NT2/D1 (cell line): ENCODE measurements at regions not wholly inside any gene's neighbourhood (a gene's known extent, or its start where the extent isn't known, plus 50 kb on each side); places are given as distances from the start of the nearest gene placed in this dataset.

Experiments used
- DNase-seq: peaks from one replicate; pipeline ENCODE4 v3.0.0-alpha.2; 2011; ENCODE audit warnings: low read depth, low spot score
- H3K27me3 ChIP-seq: 2 replicates; pipeline ENCODE4 v1.6.0; 2011; ENCODE audit warnings: mild to moderate bottlenecking; ENCODE audit not compliant: insufficient read length, insufficient read depth
- H3K36me3 ChIP-seq: 2 replicates; pipeline ENCODE4 v1.6.1; 2011; ENCODE audit warnings: mild to moderate bottlenecking, low read length, mixed read lengths; ENCODE audit not compliant: insufficient read depth, insufficient read length
- H3K4me1 ChIP-seq: 2 replicates; pipeline ENCODE4 v1.5.1; 2011; ENCODE audit not compliant: insufficient read depth, insufficient read length
- H3K4me3 ChIP-seq: 2 replicates; pipeline ENCODE4 v1.5.1; 2011; ENCODE audit warnings: low read depth; ENCODE audit not compliant: insufficient read length
- H3K9ac ChIP-seq: 2 replicates; pipeline ENCODE4 v1.6.0; 2011; ENCODE audit warnings: low read depth; ENCODE audit not compliant: insufficient read length
- H3K9me3 ChIP-seq: 2 replicates; pipeline ENCODE4 v1.5.1; 2011; ENCODE audit warnings: mild to moderate bottlenecking, low read length; ENCODE audit not compliant: insufficient read depth
- SUZ12 ChIP-seq: IDR thresholded peaks from 2 replicates; pipeline ENCODE4 v1.6.1; 2011; ENCODE audit not compliant: insufficient read length, insufficient read depth; ENCODE audit errors: extremely low read depth
- YY1 ChIP-seq: IDR thresholded peaks from 2 replicates; pipeline ENCODE4 v1.6.1; 2011; ENCODE audit not compliant: insufficient read length, insufficient read depth
- ZNF274 ChIP-seq: IDR thresholded peaks from 2 replicates; pipeline ENCODE4 v1.6.1; 2011; ENCODE audit warnings: mild to moderate bottlenecking, low read depth, low read length

DNA sequence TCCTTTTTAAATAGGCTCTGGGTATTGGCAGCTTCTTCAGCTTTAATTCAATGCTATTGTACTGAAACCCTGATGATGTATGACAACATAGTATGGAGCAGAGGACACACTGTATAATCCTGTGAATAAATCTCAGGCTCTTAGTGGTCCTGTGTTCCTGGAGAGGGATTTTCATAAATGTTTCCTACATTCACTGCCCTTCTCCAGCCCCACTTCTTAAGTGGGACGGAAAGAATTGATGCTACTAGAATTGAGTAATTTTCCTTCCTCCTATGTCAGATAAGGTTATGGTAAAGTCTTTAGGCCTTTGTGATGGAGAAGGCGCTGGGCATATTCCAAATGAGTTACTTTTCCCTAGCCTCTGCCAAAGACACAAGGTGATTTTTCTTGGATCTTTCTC is 779.4 kb downstream of the TNS3 start:
- Histone ChIP-seq H3K27me3 (no peaks in the 10 kb centered on the region), H3K4me3 (no peak overlapping the region), H3K4me1 (no peaks in the 10 kb centered on the region), H3K36me3 (no peaks in the 10 kb centered on the region), H3K9me3 (no peaks in the 10 kb centered on the region), H3K9ac (no peak overlapping the region)
- no peak for TF ChIP-seq SUZ12
- TF ChIP-seq YY1, result no peak
- no peak for TF ChIP-seq ZNF274
- no peak for DNase-seq

- H3K4me3 ChIP-seq, result no peak overlapping the region
- no peak for TF ChIP-seq SUZ12
- TF ChIP-seq YY1, result no peak
- TF ChIP-seq ZNF274, result no peak
- no peaks in the 10 kb centered on the region for H3K27me3 ChIP-seq
- no peaks in the 10 kb centered on the region for H3K36me3 ChIP-seq
- H3K4me1 ChIP-seq, result no peaks in the 10 kb centered on the region
- no peak overlapping the region for H3K9ac ChIP-seq
- DNase-seq, result peak; percentile 48
- 0 out of 2 replicates have a peak, but pooled peaks cover 4% of the 10 kb centered on the region for H3K9me3 ChIP-seq
Measured at GRCh38 chr7:46791188-46791587, 790.7 kb downstream of the TNS3 start.

GRCh38 chr7:46786995-46787394 is 794.9 kb downstream of the TNS3 start:
- Histone ChIP-seq H3K4me1 (no peaks in the 10 kb centered on the region), H3K27me3 (no peaks in the 10 kb centered on the region), H3K9ac (no peak overlapping the region), H3K36me3 (no peaks in the 10 kb centered on the region), H3K4me3 (no peak overlapping the region), H3K9me3 (no peaks in the 10 kb centered on the region)
- no peak for DNase-seq
- TF ChIP-seq SUZ12, result no peak
- TF ChIP-seq ZNF274, result no peak
- TF ChIP-seq YY1, result no peak

GRCh38 chr7:46786221-46786954 is 795.5 kb downstream of the TNS3 start:
- no peaks in the 10 kb centered on the region for H3K4me1 ChIP-seq
- no peaks in the 10 kb centered on the region for H3K9me3 ChIP-seq
- no peak for DNase-seq
- H3K9ac ChIP-seq, result no peak overlapping the region
- no peaks in the 10 kb centered on the region for H3K27me3 ChIP-seq
- H3K36me3 ChIP-seq, result no peaks in the 10 kb centered on the region
- no peak for TF ChIP-seq SUZ12
- no peak for TF ChIP-seq ZNF274
- TF ChIP-seq YY1, result no peak
- H3K4me3 ChIP-seq, result no peak overlapping the region

GRCh38 chr7:46784732-46785131 is 797.2 kb downstream of the TNS3 start:
- H3K9ac ChIP-seq, result no peak overlapping the region

DNA sequence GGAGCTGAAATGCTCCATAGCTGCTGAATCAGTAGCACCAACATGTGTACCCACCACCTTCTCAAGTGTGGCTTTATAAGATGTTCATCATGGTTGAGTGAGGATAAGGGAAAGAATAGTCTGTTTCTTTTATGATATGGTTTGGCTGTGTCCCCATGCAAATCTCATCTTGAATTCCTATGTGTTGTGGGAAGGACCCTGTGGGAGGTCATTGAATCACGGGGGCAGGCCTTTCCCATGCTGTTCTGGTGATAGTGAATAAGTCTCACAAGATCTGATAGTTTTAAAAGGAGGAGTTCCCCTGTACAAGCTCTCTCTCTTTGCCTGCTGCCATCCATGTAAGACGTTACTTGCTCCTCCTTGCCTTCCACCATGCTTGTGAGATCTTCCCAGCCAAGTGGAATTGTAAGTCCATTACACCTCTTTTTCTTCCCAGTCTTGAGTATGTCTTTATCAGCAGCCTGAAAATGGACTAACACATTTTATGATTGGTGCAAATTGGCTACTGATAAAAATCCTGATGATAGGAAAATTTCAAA is 799.9 kb downstream of the TNS3 start:
- no peak overlapping the region for H3K9ac ChIP-seq
- DNase-seq, result no peak

More at GRCh38 chr7:46784732-46785131, 797.2 kb downstream of the TNS3 start:
- TF ChIP-seq YY1, result no peak
- no peak for TF ChIP-seq SUZ12
- TF ChIP-seq ZNF274, result no peak
- Histone ChIP-seq H3K36me3 (no peaks in the 10 kb centered on the region), H3K4me1 (no peaks in the 10 kb centered on the region), H3K27me3 (no peaks in the 10 kb centered on the region), H3K4me3 (no peak overlapping the region), H3K9me3 (no peaks in the 10 kb centered on the region)
- no peak for DNase-seq

DNA sequence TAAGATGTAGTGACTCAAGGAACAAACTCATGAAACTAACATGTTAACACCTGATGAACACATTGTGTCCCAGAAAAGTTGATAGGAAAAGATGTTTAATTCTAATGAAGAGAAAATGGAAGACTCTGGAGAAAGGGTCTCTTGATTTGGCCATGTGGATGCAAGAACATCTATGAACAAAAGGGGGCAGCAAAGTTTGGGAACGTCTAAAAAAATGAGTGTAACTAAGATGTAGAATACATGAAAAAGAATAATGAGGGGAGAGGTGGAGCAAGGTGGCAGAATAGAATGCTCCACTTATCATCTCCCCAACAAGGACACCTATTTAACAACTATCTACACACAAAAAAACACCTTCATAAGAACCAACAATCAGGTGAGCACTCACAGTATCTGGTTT is 805.1 kb downstream of the TNS3 start:
- no peak overlapping the region for H3K9ac ChIP-seq
- H3K27me3 ChIP-seq, result no peaks in the 10 kb centered on the region
- no peak for TF ChIP-seq ZNF274
- TF ChIP-seq YY1, result no peak
- TF ChIP-seq SUZ12, result no peak
- H3K4me3 ChIP-seq, result no peak overlapping the region
- peaks cover 6% of the 10 kb centered on the region; the same call in 1 of the 2 replicates for H3K9me3 ChIP-seq
- DNase-seq, result no peak
- no peaks in the 10 kb centered on the region for H3K4me1 ChIP-seq
- no peaks in the 10 kb centered on the region for H3K36me3 ChIP-seq

More for the DNA sequence above, 799.9 kb downstream of the TNS3 start:
- Histone ChIP-seq H3K4me1 (no peaks in the 10 kb centered on the region), H3K4me3 (no peak overlapping the region), H3K9me3 (peaks cover 6% of the 10 kb centered on the region; the same call in 1 of the 2 replicates), H3K36me3 (no peaks in the 10 kb centered on the region), H3K27me3 (no peaks in the 10 kb centered on the region)
- TF ChIP-seq YY1 (no peak), SUZ12 (no peak), ZNF274 (no peak)
